ENCODE measurements at regions not wholly inside any gene's neighbourhood (a gene's known extent, or its start where the extent isn't known, plus 50 kb on each side); places are given as distances from the start of the nearest gene placed in this dataset.

DNA sequence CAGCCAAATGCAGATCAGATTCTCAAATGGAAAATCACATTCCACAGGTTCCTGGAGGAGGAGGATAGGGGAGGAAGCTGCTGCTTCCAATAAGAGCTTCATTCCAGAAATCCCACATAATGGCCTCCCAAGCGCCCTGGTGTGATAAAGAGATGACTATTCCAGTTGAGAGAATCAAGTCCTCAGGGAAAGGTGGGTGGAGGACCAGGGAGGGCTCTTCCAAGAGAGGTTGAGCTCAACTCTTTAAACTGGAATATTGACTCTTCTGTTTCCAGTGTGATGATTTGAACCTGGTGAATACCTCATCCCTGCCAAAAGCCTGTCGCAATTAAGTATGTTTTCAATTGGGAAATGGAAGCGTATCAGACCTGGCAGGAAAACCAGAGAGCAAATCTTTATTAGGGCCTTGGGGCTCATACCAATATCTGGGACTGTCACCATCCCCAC lies 81.4 kb upstream of the DYNLRB2 start:
- TF ChIP-seq USF2 (CRISPR knock-in tag; IDR thresholded peaks at IDR 0.05), result no peak
- TF ChIP-seq JUN (CRISPR knock-in tag; IDR thresholded peaks at IDR 0.05), result no peak
- no peak for TF ChIP-seq MYBL2 (CRISPR knock-in tag; IDR thresholded peaks at IDR 0.05)
- no peak for TF ChIP-seq CTCF (IDR thresholded peaks at IDR 0.05)
- no peak for TF ChIP-seq STAT6 (CRISPR knock-in tag; conservative IDR thresholded peaks at IDR 0.05; ENCODE audit: low read depth)
- no peak for TF ChIP-seq NR2C2 (CRISPR knock-in tag; IDR thresholded peaks at IDR 0.05)
- no peak for TF ChIP-seq ESRRA (CRISPR knock-in tag; IDR thresholded peaks at IDR 0.05; ENCODE audit: borderline replicate concordance)
- TF ChIP-seq ZBTB21 (CRISPR knock-in tag; IDR thresholded peaks at IDR 0.05; ENCODE audit: borderline replicate concordance), result no peak
- TF ChIP-seq, protein P1, sequence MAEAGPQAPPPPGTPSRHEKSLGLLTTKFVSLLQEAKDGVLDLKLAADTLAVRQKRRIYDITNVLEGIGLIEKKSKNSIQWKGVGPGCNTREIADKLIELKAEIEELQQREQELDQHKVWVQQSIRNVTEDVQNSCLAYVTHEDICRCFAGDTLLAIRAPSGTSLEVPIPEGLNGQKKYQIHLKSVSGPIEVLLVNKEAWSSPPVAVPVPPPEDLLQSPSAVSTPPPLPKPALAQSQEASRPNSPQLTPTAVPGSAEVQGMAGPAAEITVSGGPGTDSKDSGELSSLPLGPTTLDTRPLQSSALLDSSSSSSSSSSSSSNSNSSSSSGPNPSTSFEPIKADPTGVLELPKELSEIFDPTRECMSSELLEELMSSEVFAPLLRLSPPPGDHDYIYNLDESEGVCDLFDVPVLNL (CRISPR knock-in tag; IDR thresholded peaks at IDR 0.05; ENCODE audit: borderline replicate concordance, low read depth), result no peak
- no peak for TF ChIP-seq ATF3 (CRISPR knock-in tag; conservative IDR thresholded peaks at IDR 0.05)
- TF ChIP-seq TP53 (CRISPR knock-in tag; IDR thresholded peaks at IDR 0.05), result no peak
- TF ChIP-seq SP1 (CRISPR knock-in tag; conservative IDR thresholded peaks at IDR 0.05), result no peak

All from WTC11 (cell line).